GM19395 (cell line): ENCODE measurements at regions not wholly inside any gene's neighbourhood (a gene's known extent, or its start where the extent isn't known, plus 50 kb on each side); places are given as distances from the start of the nearest gene placed in this dataset.

Experiments
- ATAC-seq: cut with Tn5 transposase; IDR thresholded peaks from one replicate; pipeline ENCODE4 v1.9.1; 2021; ENCODE audit warnings: mild to moderate bottlenecking, moderate library complexity; ENCODE audit not compliant: unreplicated experiment

DNA sequence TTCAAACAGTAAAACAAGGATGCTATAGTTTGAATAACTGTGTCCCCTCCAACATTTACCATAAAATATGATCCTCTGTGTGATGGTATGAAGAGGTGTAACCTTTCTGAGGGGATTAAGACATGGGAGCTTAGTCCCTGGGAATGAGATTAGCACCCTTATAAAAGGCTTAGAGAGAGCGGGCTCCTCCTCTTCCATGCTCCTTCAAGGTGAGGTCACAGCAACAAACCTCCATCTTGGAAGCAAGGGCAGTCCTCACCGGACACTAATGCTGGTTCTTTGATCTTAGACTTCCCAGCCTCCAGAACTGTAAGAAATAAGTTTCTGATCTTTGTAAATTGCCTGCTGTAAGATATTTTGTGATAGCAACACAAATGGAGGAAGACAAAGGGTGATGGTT lies 700.3 kb downstream of the TMEM182 start:
- ATAC-seq: no peak

DNA sequence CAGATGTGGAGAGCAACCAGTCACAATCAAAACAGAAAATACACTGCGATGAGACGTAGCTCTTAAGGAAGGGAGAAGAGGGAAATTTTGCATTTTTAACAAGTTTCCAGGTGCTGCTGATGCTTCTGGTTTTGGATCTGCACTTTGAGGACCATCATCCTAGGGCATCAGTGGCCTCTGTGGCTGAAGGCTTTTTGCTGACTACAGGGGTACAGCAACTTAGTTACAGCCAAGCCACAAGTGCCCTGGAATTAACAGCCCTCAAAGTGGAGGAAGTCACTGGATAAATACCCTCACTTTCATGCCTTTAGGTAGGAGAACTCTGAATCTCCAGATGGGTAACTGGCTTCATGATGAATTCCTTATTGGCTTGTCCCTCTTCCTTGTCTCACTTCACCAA lies 700.9 kb downstream of the TMEM182 start:
- no peak for ATAC-seq

DNA sequence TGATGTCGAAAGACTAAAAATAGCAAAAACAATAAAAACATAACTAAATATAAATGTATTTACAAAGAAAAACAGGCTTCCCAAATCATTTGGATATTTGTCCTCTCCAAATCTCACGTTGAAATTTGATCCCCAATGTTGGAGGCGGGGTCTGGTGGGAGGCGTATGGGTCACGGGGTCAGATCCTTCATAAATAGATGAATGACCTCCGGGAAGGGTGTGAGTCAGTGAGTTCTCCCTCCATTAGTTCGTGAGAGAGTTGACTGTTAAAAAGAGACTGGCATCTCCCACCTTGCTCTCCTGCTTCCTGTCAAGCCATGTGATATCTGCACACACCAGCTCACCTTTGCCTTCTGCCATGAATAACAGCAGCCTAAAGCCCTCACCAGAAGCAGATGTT lies 703.0 kb downstream of the TMEM182 start:
- no peak for ATAC-seq

DNA sequence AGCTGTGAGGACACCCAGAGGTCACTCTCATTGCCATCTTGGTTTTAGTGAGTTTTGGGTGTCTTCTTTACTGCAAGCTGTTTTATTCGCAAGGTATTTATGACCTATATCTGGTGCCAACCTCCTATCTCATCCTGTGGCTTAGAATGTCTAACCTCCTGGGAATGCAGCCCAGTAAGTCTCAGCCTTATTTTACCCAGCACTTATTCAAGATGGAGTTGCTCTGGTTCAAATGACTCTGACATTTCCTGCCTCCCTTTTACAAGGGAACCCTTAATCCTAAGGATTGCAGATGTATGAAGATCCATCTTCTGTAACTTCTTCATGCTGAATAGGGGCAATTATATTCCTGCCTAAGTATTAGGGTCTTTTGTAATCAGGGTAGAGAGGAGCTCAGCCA lies 708.0 kb downstream of the TMEM182 start:
- no peak for ATAC-seq

DNA sequence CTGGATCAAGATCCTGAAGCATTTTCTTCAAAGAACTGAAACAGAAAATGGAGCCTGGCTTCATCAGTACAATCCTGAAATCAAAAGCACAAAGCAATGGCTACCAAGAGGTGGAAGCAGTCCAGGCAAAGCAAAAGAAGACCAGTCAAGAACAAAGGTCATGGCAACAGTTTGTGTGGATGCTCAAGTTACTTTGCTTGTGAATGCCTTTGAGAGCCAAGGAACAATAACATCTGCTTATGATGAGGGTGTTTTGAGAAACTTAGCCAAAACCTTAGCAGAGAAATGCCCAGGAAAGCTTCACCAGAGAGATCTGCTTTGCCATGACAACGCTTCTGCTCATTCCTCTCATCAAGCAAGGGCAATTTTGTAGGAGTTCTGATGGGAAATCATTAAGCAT lies 723.1 kb downstream of the TMEM182 start:
- ATAC-seq: no peak

DNA sequence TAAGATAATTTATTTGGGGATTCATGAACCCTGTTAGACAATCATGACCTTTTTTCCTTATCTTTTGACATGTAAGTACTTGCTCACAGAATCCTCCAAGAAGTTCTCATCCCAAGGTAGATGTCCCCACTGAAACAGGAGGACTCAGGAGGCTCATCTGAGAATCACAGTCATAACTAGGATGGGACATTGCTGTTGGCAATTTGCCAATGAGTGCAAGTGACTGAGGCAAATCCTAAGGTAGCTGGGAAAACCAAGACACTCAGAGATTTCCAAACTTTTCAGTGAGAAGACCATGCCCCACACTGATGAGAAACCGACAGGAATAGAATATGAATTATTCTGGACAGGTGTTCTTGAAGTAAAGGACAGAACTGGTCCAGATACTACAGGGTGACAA lies 735.0 kb downstream of the TMEM182 start:
- no peak for ATAC-seq

DNA sequence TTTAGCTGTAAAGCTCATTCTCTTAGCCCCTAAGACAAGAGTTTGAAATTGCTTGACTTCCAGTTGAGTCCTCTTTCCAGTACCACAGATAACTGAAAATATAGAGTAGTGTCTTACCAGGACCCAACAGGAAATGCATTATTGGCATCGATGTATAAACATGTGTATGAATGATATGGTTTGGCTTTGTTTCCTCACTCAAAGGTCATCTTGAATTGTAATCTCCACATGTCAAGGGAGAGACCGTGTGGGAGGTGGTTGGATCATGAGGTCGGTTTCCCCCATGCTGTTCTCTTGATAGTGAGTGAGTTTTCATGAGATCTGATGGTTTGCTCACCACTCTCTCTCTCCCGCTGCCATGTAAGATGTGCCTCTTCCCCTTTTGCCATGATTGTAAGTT lies 745.0 kb downstream of the TMEM182 start:
- ATAC-seq: no peak

DNA sequence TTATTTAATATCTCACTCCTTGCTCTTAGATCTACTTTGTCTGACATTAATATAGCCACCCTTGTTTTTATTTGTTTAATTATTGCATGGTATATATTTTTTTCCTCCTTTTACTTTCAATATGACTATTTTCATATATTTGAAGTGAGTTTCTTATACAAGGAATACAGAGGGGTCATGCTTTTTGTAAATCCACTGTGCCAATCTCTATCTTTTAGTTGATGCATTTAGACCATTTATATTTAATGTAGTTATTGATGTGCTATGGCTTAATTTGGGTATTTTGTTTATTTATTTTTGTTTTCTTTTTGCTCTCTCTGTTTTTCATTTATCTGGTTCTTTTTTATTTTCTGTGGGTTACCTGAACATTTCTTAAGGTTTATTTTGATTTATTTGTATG lies 750.6 kb downstream of the TMEM182 start:
- ATAC-seq: no peak

DNA sequence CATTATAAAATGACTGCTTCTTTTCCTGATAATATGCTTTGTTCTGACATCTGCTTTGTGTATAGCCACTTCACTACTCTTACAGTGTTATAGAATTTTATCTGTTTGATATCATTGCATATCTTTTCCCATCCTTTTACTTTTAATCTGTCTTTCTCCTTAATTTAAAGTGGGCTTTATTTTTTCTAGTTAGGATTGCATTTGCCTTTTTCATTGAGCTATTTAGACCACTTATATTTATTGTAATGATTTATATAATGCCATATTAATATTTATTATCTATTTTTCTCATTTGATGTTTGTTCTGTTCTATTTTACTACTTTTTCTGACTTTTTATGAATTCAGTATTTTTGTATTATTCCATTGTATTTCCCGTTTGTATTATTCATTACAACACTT lies 758.7 kb downstream of the TMEM182 start:
- ATAC-seq: no peak

DNA sequence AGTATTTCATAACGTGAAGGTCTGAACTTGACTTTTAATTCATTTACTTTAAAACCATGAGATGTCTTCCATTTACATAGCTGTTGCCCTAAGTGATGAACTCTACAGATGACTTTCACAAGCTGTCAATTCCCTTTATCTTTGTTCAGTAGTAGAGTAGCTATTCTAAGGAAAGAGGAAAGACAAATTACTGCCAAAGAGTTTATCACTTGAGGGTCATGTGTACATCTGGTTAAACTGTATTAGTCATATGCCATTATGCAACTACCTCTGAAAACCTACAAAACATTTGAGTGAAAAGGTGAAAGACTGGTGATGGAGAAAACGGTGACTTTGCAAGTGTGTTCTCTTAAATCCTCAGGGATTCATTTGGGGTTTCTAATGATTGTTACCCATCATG lies 763.9 kb downstream of the TMEM182 start:
- ATAC-seq: no peak

DNA sequence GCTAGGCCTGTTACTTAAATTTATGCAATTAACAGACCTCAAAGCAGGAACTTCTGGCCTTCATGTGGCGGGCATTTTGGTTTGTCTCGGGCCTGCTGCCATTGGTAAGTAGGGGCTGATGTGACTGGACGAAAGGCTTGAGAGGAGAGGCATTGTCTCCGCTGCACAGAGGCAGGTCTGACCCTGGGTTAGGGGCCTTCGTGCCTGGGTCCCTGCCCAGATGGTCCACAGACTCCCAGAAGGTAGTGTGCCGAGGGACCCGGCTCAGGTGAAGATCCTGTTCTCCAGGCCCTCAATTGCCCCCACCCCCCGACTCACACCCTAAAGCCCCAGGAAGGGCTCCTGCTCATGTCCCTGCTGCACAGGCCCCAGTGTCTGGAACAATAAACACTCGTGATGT lies 764.9 kb downstream of the TMEM182 start:
- no peak for ATAC-seq

DNA sequence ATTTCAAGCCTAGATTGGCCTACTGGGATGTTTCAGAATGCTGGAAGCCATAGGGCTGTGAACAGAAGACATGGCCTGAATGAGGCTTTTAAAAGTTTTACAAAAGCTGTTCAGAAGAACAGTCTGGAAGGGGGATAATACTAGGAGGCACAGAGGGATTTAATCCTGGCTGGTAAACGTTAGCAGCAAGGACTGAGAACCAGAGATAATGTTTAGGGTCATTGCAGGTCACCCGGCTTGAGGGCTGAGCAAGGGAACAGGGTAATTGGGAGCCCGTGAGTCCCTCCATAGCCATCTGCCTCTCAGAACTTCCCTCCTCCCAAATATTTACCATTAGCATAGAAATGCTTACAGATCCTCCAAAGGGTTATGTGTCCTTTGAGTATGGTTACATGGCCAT lies 765.4 kb downstream of the TMEM182 start:
- no peak for ATAC-seq

DNA sequence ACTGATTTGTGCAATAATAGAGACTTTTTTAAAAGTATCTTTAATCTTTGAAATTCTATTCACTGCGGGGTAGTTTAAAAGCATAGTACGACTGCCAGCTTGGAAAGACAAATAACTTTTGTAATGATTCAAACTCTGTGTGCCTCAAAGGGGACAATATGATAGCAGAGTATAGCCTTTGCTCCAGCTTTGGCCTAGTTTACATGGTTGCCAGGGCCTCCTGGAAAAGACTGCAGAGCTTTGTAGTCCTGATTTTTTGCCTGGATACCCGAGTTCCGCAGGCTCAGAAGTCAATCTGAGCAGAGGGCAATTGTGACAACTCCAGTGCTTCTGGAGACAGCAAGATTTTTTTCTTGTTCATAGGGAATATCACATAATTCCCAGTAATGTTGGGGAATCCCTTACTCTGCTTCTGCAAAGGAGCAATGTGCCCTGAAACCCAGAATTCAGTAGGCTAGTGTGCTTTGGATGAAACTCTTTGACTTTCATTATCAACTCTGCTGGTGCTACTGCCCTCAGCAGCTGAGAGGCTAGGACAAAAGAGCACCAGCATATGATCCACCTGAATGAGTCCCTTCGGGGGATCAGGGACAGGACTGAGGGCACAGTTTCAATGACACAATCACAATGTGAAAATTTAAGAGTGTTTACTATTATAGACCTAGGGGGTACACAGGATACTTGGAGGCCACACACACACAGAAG lies 768.1 kb downstream of the TMEM182 start:
- no peak for ATAC-seq

DNA sequence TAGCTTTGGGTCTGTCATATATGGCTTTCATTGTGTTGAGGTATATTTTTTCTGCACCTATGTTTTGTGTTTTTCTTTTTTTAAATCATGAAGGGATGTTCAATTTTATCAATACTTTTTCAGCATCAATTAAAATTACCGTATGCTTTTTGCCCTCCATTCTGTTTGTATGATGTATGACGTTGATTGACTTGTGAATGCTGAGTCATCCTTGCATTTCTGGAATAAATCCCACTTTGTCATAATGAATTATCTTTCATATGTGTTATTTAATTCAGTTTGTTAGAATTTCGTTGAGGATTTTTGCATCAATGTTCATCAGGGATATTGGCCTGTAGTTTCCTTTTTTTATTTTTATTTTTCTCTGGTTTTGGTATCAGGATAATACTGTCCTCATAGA lies 790.9 kb downstream of the TMEM182 start:
- ATAC-seq: no peak

DNA sequence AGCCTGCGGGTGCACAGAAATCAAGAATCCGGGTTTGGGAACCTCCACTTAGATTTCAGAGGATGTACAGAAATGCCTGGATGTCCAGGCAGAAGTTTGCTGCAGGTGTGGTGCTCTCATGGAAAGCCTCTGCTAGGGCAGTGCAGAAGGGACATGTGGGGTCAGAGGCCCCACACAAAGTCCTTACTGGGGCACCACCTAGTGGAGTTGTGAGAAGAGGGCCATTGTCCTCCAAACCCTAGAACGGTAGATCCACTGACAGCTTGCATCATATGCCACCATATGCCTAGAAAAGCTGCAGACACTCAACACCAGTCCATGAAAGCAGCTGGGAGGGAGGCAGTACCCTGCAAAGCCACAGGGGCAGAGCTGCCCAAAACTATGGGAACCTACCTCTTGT lies 833.0 kb downstream of the TMEM182 start:
- ATAC-seq: no peak

DNA sequence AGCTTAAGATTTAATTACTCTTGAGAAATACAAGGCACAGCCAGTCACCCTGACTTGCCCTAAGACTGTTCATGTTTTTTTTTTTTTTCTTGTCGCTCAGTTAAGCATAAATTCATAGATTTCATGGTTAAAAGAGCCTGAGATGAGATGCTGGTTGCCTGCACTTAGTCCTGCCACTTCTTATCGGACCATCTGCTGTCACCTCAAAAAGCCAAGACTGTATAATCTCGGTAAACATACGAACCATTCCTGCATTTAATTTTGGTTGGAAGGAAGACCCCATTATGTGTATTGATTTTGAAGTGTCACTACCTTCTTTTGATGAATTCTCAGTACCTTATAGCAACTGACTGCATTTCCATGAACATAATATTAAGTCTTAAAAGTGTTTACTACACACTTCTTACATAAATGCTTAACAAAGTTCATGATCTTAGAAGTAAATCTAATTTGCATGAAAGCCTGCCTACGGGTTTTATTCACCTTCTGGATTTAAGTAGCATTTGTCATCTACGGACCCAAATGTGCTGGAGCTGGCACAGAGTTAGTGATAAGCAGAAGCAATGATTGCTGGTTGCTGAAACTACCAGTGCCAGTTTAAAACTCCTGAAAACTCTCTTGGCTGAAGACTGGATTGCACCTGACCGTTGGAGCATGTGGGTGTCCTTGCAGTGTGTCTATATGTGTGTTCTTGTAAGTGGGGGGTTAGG lies 843.4 kb downstream of the TMEM182 start:
- ATAC-seq: no peak

DNA sequence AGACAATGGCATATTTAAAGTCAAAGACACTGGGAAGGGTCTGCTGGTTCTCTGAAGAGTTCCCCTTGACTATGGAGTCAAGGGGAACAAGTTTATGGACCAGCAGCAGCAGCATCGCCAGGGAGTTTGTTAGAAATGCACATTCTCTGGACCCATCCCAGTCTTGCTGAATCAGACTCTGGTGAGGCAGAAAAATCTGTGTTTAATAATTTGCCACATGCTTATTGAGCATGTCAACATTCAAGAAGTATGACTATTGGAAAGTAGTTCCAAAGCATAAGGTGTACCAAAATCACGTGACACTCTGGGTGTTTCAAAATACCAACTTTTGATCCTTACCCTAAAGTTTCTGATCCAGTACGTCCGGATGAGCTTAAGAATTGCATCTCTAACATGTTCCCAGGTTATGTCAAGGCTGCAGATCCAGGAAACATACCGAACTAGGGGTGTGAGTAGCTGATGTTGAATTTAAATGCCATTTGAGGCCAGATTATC lies 853.8 kb downstream of the TMEM182 start:
- no peak for ATAC-seq

DNA sequence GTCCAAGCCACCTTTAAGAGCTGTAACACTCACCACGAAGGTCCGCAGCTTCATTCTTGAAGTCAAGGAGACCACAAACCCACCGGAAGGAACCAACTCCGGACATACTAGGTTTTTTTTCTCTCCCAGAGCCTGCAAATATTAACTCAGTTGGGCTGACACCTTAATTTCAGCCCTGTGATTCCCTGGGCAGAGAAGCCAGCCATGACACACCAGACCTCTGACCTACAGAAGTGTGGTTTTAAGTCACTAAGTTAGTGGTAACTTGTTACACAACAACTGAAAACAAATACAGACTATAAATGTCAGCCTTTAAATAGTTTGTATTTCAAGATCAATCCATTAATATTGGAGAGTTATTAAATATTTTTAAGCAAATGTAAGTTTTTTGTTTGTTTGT lies 855.1 kb downstream of the TMEM182 start:
- no peak for ATAC-seq

DNA sequence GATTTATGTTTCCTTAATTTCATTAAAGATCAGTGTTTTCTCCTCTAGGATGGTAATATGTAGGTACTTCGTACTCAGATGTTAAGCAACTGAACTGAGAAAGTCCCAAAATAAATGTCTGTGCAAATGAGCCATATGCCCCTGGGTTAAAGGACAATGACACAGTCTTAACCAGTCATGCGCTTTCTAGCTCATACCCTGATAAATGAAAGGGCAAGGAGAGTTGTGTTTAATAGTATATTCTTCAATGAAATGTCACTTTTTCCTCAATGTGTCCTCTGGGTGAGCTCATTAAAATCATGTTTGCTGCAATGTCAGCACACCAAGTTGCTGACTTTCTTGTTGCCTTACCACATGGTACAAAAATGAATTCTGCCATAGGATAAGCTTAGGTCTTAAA lies 856.3 kb downstream of the TMEM182 start:
- no peak for ATAC-seq

DNA sequence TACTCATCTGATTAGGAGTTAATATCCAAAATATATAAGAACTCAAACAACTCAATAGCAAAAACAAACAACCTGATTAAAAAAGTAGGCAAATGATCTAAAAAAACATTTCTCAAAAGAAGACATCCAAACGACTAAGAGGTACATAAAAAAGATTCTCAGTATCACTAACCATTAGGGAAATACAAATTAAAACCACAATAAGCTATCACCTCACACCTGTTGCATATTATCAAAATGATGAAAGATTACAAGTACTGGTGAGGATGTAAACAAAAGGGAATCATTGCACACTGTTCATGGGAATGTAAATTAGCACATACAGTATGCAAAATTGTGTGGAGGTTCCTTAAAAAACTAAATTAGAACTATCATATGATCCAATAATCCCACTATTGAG lies 865.5 kb downstream of the TMEM182 start:
- ATAC-seq: no peak

DNA sequence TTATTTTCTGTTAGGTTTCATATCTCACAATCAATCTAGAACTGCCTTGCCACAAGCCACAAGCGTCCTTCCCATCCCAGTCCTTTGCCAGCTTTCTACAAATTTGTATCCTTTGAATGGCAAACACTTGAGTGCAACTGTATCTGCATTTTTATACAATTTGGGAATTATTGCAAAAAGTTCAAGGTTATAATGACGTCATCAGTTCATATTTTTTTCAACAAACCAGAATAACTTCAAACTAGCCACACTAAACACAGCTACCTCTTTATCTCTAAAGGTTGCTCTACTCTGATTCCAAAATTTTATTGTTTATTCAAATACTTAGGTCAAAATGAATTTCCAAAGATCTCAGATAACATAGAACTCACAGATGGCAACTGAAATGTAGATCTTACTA lies 877.1 kb downstream of the TMEM182 start:
- no peak for ATAC-seq

DNA sequence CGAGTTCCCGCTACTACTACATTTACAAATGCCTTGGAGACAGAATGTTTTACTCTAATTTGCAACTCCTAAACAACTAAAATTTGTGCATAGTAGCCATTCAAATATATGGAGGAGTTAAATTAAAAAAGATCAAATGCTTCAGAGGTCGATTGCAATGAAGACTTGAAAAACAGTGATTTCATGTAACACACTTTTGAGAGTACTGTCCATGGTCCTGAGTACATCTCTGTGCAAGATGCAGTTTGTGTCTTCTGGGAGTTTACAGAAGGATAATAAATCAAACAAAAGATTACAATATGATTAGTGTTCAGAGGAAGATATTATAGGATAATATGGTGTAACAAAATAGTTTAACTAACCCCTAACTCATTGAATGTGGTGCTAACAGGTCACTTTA lies 894.7 kb downstream of the TMEM182 start:
- no peak for ATAC-seq

DNA sequence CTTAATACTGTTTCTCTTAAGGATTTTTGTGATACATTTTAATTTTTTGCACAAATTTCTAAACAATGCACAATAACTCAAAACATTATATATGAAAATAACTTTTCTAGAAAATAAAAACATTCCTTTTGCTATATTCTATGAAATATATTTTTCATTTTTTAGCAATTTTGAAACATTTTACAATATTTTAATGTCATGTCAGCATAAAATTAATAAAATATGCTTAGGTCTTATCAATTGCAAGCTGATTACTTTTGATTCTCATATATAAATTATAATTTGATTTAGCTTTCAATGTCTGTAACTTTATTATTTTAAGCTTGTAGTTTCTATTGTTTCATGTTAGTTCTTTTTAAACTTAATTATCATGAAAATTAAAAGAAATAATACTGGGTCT lies 898.7 kb downstream of the TMEM182 start:
- no peak for ATAC-seq
